GM21529 (cell line): ENCODE measurements at regions not wholly inside any gene's neighbourhood (a gene's known extent, or its start where the extent isn't known, plus 50 kb on each side); places are given as distances from the start of the nearest gene placed in this dataset.
"Not testable (repeated sequence)": the region's sequence is repeated elsewhere in the genome, so short reads cannot be mapped to it uniquely, and the experiment has no call there.

Experiments
- ATAC-seq: cut with Tn5 transposase; IDR thresholded peaks from one replicate; pipeline ENCODE4 v1.9.1; 2021; ENCODE audit not compliant: unreplicated experiment

GRCh38 chr5:99088309-99088708, 159.5 kb upstream of the CHD1 start:
- no peak for ATAC-seq

GRCh38 chr5:99083197-99083596, 154.4 kb upstream of the CHD1 start:
- no peak for ATAC-seq

- ATAC-seq, result no peak
Observed at GRCh38 chr5:99081711-99082110, 152.9 kb upstream of the CHD1 start.

GRCh38 chr5:99076723-99077640, 148.2 kb upstream of the CHD1 start:
- peak; percentile 81 for ATAC-seq

GRCh38 chr5:99072846-99073245, 144.0 kb upstream of the CHD1 start:
- ATAC-seq, result no peak

- ATAC-seq, result no peak
Observed at GRCh38 chr5:99070822-99071221, 142.0 kb upstream of the CHD1 start.

- no peak for ATAC-seq
Observed at GRCh38 chr5:99070362-99070761, 141.6 kb upstream of the CHD1 start.

GRCh38 chr5:99068944-99069650, 140.3 kb upstream of the CHD1 start:
- ATAC-seq, result peak; percentile 89

GRCh38 chr5:99063737-99064136, 134.9 kb upstream of the CHD1 start:
- no peak for ATAC-seq

GRCh38 chr5:99061711-99062110, 132.9 kb upstream of the CHD1 start:
- ATAC-seq, result no peak

- no peak for ATAC-seq
Observed at GRCh38 chr5:99061299-99061698, 132.5 kb upstream of the CHD1 start.

- ATAC-seq, result peak; percentile 58
Observed at GRCh38 chr5:99060306-99061261, 131.8 kb upstream of the CHD1 start.

- ATAC-seq, result peak; percentile 71
Observed at GRCh38 chr5:99059685-99060084, 130.9 kb upstream of the CHD1 start.

GRCh38 chr5:99058466-99058865, 129.7 kb upstream of the CHD1 start:
- no peak for ATAC-seq

GRCh38 chr5:99054972-99055371, 126.2 kb upstream of the CHD1 start:
- ATAC-seq, result peak; percentile 47

GRCh38 chr5:99045871-99046270, 117.1 kb upstream of the CHD1 start:
- no peak for ATAC-seq

- ATAC-seq, result not testable (repeated sequence)
Observed at GRCh38 chr5:99043257-99043656, 114.5 kb upstream of the CHD1 start.

- ATAC-seq, result no peak
Observed at GRCh38 chr5:99037668-99038067, 108.9 kb upstream of the CHD1 start.

- no peak for ATAC-seq
Observed at GRCh38 chr5:99035942-99036341, 107.1 kb upstream of the CHD1 start.

- ATAC-seq, result no peak
Observed at GRCh38 chr5:99034336-99034735, 105.5 kb upstream of the CHD1 start.
